Fibroblast of lung (primary cell): ENCODE measurements at regions not wholly inside any gene's neighbourhood (a gene's known extent, or its start where the extent isn't known, plus 50 kb on each side); places are given as distances from the start of the nearest gene placed in this dataset.

Source experiments
- CTCF ChIP-seq, 2 donors: IDR thresholded peaks in 1 of 2; conservative IDR thresholded peaks in 1 of 2; 1 replicate in 1 of 2; 2 replicates in 1 of 2; pipeline ENCODE4 v1.5.1; 2011 to 2012; ENCODE audit warnings: low read length in 2 of 2, control low read depth in 1 of 2, inconsistent platforms in 1 of 2, low read depth in 1 of 2, mild to moderate bottlenecking in 1 of 2
- EZH2 ChIP-seq: IDR thresholded peaks from 2 replicates; pipeline ENCODE4 v1.5.1; 2012; ENCODE audit warnings: low read length, control low read depth, mild to moderate bottlenecking; ENCODE audit errors: missing control alignments

- TF ChIP-seq CTCF (conservative IDR thresholded peaks at IDR 0.05 in 1 of 2, IDR thresholded peaks at IDR 0.05 in 1 of 2; ENCODE audit: low read depth in 1 of 2, low read length in 2 of 2) (no peak), EZH2 (no peak)
These were observed 869.4 kb upstream of the VRK2 start for GRCh38 chr2:57177176-57177575.
